ENCODE measurements at regions not wholly inside any gene's neighbourhood (a gene's known extent, or its start where the extent isn't known, plus 50 kb on each side); places are given as distances from the start of the nearest gene placed in this dataset.
"Not testable (repeated sequence)": the region's sequence is repeated elsewhere in the genome, so short reads cannot be mapped to it uniquely, and the experiment has no call there.

- DNase-seq (ENCODE audit: low read depth in 4 of 4, low spot score in 2 of 4): no peak
Measured at GRCh38 chr10:8128511-8128910, 74.0 kb downstream of the GATA3 start.

DNA sequence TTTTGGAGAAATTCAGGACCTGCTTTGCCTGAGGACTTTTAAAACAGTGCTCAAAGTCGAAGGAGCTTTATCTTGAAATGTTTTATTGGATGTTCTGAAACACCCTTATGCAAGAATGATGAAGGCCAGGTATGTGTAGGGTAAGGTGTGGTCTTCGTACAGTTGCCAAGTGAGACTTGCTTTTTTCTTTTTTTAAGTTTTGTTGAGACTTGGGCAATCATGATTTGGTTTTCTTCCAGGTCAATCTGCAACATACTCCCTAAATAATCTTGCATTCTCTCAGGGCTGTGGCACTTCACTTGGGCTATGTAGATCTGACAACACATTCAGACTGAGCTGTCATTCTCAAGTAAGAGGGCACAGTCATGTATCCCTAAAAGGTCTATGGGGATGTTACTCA is 75.0 kb downstream of the GATA3 start:
- no peak for DNase-seq (ENCODE audit: low read depth in 4 of 4, low spot score in 2 of 4)

GRCh38 chr10:8130973-8131911 is 76.8 kb downstream of the GATA3 start:
- DNase-seq (ENCODE audit: low read depth in 4 of 4, low spot score in 2 of 4): no peak

DNA sequence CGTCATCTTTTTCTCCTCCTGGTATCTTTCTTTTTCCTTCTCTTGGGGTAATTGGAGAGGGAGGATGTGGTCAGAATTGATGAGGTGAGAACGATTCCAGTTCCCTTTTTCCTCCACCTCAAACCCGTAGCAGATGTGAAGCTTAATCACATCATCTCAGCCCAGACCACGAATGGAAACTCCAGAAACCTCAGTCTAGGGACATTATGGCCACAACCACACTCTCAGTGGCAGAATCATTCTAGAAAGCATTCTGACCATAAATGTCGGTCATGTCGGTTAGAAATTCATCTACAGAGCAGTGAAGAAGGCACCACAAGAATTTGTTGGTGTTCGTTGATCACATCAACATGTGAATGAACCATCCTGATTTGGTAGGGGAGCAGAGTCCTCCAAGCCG is 78.7 kb downstream of the GATA3 start:
- DNase-seq (ENCODE audit: low read depth in 4 of 4, low spot score in 2 of 4): no peak

GRCh38 chr10:8136736-8137135 is 82.2 kb downstream of the GATA3 start:
- DNase-seq (ENCODE audit: low read depth in 4 of 4, low spot score in 2 of 4): no peak

GRCh38 chr10:8137272-8137681 is 82.8 kb downstream of the GATA3 start:
- DNase-seq (ENCODE audit: low read depth in 4 of 4, low spot score in 2 of 4): no peak

DNA sequence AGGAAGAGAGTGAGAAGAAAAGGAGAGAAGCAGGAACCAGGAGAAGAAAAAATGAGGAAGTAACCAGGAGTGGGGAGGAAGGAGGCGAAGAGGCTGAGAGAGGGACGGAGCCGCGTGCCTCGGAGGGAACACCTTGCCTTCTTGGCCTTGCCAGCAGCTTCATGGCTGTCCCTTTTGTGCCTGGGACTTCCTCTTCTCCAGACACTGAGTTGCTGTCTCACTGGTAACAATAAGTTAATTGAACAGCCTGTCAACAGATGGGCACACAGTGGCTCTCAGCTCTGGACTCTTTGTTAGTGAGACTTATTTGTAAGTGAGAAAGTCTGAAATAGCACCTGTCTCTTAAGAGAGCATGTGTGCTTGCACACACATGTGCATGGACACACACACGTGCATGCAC is 83.2 kb downstream of the GATA3 start:
- no peak for DNase-seq (ENCODE audit: low read depth in 4 of 4, low spot score in 2 of 4)

DNA sequence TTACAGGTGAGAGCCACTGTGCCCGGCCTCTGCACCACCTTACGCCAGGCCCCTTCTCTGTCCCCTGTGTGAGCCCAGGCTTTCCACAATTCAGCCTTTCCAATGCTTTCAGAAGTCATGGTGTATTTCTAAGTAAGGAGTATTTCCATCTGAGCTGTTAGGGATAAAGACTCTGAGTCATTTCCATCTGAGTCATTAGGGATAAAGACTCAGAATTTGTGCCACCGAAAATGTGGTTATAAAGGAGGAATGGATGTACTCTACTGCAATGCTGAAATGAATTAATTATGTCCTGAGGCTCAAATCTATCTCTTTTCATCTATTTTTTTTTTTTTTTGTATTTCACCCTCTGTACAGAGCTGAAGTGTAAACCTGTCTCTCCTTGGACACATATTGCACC is 84.0 kb downstream of the GATA3 start:
- DNase-seq (ENCODE audit: low read depth in 4 of 4, low spot score in 2 of 4): no peak

DNA sequence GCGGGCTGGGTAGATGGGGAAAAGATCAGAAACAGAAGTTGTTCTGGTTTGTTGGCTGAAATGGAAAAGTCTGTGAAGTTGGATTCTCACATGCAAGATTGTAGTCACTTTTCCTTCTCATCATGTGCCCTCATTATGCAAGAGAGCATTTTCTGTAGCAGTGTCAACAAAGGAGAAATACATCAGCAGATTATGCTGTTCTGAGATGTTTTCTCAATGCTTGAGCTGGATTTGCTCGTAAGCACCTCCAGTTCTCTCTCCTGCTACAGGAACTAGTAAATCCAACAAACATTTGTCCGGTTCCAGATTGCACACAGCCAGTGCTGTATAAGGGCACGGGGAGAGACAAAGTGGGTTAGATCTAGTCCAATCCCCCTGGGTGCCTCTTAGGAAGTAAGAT is 90.0 kb downstream of the GATA3 start:
- no peak for DNase-seq (ENCODE audit: low read depth in 4 of 4, low spot score in 2 of 4)

DNA sequence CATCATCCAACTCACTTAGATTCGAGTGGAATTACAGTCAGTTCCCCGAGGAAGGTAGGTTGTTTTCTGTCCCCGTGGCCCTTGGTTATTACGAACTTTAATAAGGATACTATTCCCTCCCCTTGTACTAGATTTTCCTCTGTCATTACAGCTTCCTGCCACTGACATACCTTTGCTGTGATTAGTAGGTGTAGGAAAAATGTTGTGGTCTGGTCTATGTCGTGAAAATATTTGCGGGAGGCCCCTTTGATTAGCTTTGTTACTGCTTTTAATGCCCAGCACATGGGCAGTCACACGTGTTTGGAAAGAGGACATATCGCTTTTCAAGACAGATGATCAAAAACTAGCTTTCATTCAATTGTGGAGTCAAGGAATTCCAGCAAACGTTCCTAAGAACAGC is 92.2 kb downstream of the GATA3 start:
- no peak for DNase-seq (ENCODE audit: low read depth in 4 of 4, low spot score in 2 of 4)

GRCh38 chr10:8149991-8150390 is 95.5 kb downstream of the GATA3 start:
- no peak for DNase-seq (ENCODE audit: low read depth in 4 of 4, low spot score in 2 of 4)

- no peak for DNase-seq (ENCODE audit: low read depth in 4 of 4, low spot score in 2 of 4)
Measured at GRCh38 chr10:8150401-8150905, 96.0 kb downstream of the GATA3 start.

- DNase-seq (ENCODE audit: low read depth in 4 of 4, low spot score in 2 of 4): no peak
Measured at GRCh38 chr10:8151086-8151485, 96.6 kb downstream of the GATA3 start.

- no peak for DNase-seq (ENCODE audit: low read depth in 4 of 4, low spot score in 2 of 4)
Measured at GRCh38 chr10:8156918-8157317, 102.4 kb downstream of the GATA3 start.

GRCh38 chr10:8158193-8159071 is 103.9 kb downstream of the GATA3 start:
- no peak for DNase-seq (ENCODE audit: low read depth in 4 of 4, low spot score in 2 of 4)

GRCh38 chr10:8159341-8160165 is 105.1 kb downstream of the GATA3 start:
- no peak for DNase-seq (ENCODE audit: low read depth in 4 of 4, low spot score in 2 of 4)

DNA sequence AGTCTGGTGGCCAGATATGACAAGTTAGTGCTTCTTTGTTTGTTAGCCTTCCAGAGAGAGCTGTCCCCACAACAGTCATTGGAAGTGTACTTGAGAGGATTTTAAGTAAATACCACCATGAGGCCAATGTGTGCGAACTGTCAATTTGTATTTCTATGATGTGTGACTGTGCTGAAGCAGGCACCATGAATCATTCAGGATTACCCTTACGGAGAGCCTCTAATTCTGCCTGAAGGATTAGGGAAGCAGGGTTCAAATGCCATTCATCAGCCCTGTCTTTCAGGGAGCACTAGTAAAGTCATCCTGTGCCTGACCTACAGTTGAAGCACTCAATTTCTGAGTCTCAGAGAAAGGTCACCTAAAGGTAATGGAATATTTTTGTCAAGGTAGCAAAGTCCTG is 109.3 kb downstream of the GATA3 start:
- no peak for DNase-seq (ENCODE audit: low read depth in 4 of 4, low spot score in 2 of 4)

DNA sequence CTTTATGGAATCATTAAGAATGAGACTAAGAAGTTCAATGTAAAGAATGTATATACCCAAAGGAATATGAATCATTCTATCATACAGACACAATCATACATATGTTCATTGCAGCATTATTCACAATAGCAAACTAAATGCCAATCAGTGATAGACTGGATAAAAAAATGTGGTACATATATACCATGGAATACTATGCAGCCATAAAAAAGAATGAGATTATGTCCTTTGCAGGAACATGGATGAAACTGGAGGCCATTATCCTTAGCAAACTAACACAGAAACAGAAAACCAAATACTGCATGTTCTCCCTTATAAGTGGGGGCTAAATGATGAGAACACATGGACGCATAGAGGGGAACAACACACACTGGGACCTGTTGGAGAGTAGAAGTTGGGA is 110.2 kb downstream of the GATA3 start:
- DNase-seq (ENCODE audit: low read depth in 4 of 4, low spot score in 2 of 4): not testable (repeated sequence)

DNA sequence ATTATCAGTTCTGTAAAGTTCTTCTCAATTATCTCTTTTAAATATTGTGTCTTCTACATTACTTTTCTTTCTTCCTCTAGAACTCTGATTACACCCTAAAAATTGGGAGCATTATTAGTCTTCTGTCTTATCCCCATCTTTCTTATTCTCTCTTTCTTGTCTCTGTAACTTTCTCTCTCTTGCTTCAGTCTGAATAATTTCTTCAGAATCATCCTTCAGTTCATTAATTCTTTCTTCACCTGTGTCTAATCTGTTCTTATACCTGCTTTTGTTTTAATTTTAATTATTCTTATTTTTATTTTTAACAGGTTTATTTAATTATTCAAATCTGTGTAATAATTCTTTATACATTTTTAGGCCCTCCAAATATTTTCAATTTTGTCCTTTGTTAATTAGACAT is 114.3 kb downstream of the GATA3 start:
- no peak for DNase-seq (ENCODE audit: low read depth in 4 of 4, low spot score in 2 of 4)

DNA sequence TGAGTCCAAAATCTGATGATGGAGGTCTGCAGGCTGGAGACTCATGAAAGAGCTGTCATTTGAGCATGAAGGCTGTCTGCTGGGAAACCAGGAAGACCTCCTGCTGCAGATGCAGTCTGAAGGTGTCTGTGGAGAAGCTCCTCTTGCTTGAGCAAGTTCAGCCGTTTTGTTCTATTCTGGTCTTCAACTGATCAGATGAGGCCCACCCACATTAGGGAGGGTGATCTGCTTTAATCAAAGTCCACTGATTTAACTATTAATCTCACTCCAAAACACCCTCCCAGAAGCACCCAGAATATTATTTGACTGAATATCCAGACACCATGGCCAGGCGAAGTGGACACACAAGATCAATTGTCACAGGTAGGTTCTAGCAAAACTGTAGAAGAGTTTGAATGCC is 116.5 kb downstream of the GATA3 start:
- no peak for DNase-seq (ENCODE audit: low read depth in 4 of 4, low spot score in 2 of 4)

- no peak for DNase-seq (ENCODE audit: low read depth in 4 of 4, low spot score in 2 of 4)
Measured at GRCh38 chr10:8172604-8173003, 118.1 kb downstream of the GATA3 start.

Measured in left renal cortex interstitium (tissue), 4 donors.